Fibroblast of the aortic adventitia (primary cell): ENCODE measurements at regions not wholly inside any gene's neighbourhood (a gene's known extent, or its start where the extent isn't known, plus 50 kb on each side); places are given as distances from the start of the nearest gene placed in this dataset.

Experiments used
- DNase-seq: peaks from one replicate; pipeline ENCODE4 v3.0.0-alpha.2; 2010; ENCODE audit warnings: low read depth
- H3K4me3 ChIP-seq: 2 replicates; pipeline ENCODE4 v1.5.1; 2011; ENCODE audit warnings: low read depth, mild to moderate bottlenecking, control low read depth, low read length, moderate library complexity
- TF ChIP-seq, protein P1 (sequence below): IDR thresholded peaks from 2 replicates; pipeline ENCODE4 v1.5.1; 2011; ENCODE audit warnings: mild to moderate bottlenecking, low read length, control low read depth, inconsistent platforms; ENCODE audit not compliant: insufficient read depth

DNA sequence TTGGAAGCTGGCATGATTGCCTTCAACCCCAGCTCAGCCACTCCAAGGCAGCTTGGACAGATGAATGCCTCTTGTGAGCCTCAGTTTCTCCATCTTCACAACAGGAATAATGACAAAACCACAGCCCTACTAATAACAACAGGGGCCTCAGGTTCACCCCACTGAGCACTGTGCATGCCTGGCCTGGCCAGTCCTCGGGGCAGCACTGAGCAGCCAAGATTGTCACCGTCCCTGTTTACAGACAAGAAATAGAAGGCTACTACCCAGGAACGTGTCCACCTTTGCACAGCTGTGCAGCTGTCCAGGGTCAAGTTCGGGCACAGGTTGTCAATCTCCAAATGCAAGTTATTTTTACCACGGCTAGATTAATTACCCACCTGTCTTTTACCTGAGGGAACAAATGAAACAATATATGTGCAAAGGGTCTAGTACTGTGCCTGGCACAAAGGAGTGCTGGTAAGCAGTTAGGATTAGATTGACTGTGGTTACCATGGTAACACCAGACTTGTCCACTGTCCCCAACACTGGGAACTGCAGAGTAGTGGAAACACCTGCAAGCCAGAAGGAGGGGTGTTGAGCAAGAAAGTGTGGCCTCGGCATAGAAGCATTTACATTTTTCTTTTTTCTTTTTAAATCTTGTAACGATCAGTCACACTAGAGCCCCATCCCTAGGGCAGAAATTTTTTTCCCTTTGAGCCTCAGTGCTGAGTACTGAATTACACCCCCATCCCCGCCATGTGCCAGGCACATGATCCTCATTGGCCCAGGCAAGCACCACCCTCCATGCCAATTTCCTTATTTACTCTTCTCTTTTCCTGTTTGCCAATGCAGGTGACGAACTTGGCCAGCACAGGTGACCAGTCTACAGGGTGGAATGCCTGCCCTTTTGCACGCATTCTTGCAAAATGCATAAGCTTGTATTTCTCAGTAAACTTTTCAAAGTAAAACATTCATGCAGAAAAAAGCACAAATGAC, 66.3 kb upstream of the SLC6A6 start:
- TF ChIP-seq, protein P1, sequence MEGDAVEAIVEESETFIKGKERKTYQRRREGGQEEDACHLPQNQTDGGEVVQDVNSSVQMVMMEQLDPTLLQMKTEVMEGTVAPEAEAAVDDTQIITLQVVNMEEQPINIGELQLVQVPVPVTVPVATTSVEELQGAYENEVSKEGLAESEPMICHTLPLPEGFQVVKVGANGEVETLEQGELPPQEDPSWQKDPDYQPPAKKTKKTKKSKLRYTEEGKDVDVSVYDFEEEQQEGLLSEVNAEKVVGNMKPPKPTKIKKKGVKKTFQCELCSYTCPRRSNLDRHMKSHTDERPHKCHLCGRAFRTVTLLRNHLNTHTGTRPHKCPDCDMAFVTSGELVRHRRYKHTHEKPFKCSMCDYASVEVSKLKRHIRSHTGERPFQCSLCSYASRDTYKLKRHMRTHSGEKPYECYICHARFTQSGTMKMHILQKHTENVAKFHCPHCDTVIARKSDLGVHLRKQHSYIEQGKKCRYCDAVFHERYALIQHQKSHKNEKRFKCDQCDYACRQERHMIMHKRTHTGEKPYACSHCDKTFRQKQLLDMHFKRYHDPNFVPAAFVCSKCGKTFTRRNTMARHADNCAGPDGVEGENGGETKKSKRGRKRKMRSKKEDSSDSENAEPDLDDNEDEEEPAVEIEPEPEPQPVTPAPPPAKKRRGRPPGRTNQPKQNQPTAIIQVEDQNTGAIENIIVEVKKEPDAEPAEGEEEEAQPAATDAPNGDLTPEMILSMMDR, result no peak
- DNase-seq, result no peak
- no peak overlapping the region for H3K4me3 ChIP-seq

DNA sequence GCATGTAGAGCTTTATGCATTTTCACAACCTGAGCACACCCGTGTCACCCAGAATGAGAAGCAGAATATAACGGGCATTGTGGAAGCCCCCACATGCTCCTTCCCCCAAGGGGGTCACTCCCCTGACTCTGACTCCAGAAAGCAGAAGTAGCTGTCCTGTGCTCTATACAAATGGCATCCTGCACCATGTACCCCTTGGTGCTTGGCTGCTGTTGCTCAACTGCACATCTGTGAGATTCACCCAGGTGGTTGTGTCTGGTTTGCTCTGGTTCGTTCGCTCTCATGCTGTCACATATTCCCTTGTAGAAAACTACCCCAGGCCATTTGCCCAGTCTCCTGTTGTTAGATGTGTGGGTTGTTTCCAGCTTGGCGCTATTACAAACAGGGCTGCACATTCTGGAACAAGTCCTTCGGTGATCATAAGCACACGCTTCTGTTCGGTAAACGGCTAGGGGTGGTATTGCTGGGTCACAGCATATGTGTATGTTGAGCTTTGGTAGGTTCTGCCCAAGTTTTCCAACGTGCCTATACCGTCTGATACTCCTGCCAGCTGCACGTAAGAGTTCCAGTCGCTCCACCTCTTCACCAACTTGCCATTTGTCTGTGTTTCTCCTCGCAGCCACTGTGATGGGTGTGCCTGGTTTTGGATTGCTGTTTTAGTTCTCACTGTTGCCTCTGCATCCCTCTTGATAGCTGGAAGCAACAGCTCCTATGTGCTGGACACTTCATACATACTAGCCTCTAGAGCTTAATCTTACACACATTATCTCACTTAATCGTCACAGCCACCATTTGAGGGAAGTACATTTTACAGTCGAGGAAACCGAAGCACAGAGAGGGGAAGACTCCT, 65.4 kb upstream of the SLC6A6 start:
- TF ChIP-seq, protein P1, result no peak
- H3K4me3 ChIP-seq, result no peak overlapping the region
- DNase-seq, result no peak

DNA sequence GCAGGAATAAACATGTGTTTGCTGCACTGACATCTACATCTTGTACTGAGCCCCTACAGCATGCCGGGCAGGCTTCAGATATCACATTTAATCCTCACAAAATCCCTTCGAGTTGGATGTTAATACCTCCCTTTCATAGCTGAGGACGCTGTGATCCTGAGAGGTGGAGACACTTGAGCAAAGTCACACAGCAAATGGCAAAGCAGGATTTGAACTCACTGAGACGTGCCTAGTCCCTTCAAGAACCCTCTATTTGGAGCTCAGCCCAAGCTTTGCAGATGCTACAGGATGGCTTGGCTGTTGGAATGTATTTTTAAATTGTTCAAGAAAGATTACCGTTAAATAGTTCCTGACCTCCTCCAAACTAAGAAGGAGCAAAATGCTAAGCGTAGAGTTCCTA, 64.6 kb upstream of the SLC6A6 start:
- TF ChIP-seq, protein P1, result no peak
- DNase-seq, result no peak
- H3K4me3 ChIP-seq, result no peak overlapping the region

DNA sequence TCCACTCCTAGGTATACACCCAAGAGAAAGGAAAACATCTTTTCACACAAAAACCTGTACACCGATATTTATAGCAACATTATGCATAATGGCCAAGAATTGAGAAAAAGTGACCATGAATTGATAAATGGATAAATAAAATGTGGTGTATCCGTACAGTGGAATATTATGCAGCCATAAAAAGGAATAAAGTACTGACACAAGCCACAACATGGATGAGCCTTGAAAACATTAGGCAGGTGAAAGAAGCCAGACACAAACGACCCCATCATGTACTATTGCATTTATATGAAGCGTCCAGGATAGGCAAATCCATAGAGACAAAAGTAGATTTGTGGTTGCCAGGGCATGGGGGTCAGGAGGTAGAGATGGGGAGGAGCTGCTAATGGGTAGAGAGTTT, 64.2 kb upstream of the SLC6A6 start:
- DNase-seq, result no peak
- TF ChIP-seq, protein P1, result no peak
- no peak overlapping the region for H3K4me3 ChIP-seq

DNA sequence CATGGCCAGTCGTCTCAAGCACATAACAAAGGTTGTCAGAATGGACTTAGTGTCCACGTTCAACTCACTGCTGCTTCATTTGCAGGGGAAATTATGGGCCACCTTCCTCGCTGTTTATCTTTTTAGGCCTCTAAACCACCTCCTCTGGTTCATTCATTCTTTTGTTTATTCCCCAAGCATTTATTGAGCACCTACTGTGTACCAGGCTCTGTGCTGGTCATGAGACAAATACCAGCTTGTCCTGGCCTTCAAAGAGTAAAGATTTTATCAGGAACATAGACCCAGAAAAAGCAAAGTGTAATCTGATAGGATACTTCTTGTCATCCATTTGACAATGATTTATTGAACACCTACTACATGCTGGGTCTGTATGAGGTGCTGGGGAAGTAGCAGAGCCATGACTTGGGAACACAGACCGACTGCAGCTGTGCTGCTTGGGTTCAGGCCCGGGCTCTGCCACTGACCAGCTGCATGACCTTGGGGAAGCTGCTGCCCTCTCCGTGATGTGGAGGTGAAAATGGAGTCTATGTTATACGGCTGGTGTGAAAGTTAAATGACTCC, 63.4 kb upstream of the SLC6A6 start:
- no peak for DNase-seq
- TF ChIP-seq, protein P1, result no peak
- no peak overlapping the region for H3K4me3 ChIP-seq

DNA sequence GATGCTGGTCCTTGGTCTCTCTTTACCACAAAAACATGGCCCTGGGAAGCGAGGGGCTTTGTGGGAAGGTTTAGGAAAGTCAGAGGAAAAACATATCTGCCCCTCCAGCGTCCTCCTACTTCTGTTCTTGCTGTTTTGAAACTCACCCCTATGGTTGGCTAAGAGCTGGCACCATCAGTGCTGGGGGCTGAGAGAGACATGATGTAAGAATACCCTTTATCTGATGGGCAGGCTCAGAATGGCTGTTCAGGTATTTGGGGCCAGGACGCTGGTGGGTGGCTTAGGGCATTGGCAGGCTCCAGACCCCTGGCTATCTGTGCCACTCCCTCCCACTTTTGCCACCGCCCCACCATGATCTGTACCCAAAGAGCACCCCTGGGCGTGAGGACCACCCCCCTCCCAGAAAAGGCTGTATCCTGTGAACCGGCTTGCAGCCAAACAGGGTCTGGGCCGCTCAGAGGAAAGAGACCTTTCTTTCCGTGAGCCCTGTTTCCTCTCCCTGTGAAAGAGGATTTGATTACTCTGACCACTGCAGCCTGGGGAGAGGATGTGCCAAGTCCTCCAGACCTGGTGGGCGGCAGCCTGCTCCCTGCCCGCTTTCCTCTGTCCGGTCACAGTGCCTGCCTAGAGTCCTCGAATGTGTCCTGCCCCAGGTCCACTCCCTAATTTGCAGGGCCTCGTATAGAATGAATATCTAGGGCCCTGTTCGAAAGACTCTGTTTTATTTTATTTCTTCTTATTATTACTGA, 61.3 kb upstream of the SLC6A6 start:
- TF ChIP-seq, protein P1, result no peak
- H3K4me3 ChIP-seq, result no peak overlapping the region
- DNase-seq, result peak; percentile 47
